Activated gamma-delta T cell (primary cell): ENCODE measurements at regions not wholly inside any gene's neighbourhood (a gene's known extent, or its start where the extent isn't known, plus 50 kb on each side); places are given as distances from the start of the nearest gene placed in this dataset.
"Not testable (repeated sequence)": the region's sequence is repeated elsewhere in the genome, so short reads cannot be mapped to it uniquely, and the experiment has no call there.

ENCODE experiments used
- DNase-seq: peaks from one replicate; lab custom pipeline; 2025; lab: John Stamatoyannopoulos, UW

GRCh38 chr14:55897031-55897430 lies 221.2 kb upstream of the PELI2 start:
- DNase-seq, result no peak

- no peak for DNase-seq
These were observed 219.3 kb upstream of the PELI2 start for GRCh38 chr14:55898938-55899337.

- no peak for DNase-seq
These were observed 218.7 kb upstream of the PELI2 start for GRCh38 chr14:55899531-55899930.

DNA sequence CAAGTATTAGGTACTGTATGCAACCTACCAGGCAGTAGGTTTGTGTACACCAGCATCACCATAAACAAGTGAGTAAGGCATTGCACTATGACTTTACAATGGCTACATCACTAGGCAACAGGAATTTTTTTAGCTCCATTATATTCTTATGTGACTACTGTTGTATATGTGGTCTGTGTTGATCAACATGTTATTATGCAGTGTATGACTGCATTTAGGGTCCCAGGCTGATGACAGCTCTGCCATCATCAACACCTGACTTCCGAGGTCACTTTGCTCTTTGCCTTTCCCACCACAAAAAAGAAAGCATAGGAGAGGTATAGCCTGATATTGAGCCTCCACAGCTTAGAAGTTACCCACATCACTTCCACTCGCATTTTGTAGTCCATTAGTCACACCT lies 217.5 kb upstream of the PELI2 start:
- no peak for DNase-seq

GRCh38 chr14:55901291-55901690 lies 216.9 kb upstream of the PELI2 start:
- no peak for DNase-seq

GRCh38 chr14:55902241-55902640 lies 216.0 kb upstream of the PELI2 start:
- DNase-seq, result no peak

DNA sequence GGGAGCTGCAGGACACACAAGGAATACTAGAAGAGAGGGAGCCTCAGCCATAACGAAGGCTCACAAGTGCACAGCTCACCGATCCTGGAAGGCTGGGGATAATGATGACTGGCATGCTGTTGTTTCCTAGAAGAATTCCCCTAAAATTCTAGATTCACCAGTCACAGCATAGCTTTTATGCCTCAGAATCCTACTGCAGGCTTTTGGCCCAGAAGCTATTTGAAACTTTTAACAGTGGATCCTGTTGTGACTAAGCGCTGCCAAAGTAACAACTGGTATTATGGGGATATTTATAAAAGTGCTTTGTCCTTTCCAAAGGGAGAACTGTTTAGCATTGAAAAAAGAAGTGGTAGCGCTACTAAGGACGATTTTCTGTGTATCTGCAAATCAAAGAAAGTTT lies 214.1 kb upstream of the PELI2 start:
- DNase-seq, result no peak

GRCh38 chr14:55908106-55908505 lies 210.1 kb upstream of the PELI2 start:
- DNase-seq, result no peak

GRCh38 chr14:55909879-55910278 lies 208.3 kb upstream of the PELI2 start:
- no peak for DNase-seq

DNA sequence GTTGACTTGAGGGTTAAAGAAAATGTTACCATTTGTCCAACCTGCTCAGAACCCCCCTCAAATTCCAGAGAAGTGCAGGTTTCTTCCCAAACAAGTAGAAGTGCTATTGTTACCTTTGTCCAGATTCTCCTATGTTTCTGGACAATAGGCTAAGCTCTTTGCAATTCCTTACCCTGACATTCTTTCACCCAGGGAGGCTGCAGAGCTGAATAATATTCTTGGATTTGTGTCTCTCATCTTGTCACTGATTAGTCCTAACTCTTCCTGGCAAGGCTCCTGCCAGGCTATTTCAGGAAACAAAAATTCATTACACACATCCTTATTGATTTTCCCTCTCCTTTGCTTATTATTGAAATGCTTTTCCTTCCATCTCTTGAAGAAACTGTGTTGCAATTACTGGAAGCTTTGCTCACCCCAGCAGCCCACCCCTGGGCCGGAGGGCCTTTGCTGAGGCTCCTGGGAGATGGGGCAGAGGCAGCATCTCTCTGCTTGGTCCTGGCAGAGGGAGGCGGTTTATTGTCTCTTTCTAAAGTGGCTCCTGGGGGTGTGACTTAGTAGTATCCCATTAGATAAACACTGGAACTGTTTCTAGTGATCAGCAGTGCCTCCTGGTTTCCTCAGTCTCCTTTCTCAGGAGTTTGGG lies 207.5 kb upstream of the PELI2 start:
- DNase-seq, result no peak

DNA sequence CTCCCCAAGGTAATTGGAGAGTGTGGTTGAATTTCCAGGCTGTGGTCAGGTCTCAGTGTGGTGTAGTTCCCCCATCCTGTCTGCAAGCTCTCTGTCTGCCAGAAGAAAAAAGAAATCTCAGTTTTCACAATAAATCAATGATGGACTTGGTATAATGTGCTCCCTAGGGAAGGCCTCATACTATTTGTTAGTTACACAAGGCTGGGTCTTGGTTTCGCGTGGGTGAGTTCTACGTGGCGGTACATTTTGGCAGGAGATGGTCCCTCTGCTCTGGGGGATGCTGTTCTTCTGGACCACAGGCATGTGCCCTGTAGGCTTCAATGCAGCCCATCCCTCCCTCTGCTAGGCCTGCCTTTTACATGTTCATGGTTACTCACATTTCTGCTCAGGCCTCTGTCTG lies 206.4 kb upstream of the PELI2 start:
- no peak for DNase-seq

GRCh38 chr14:55912344-55912743 lies 205.9 kb upstream of the PELI2 start:
- no peak for DNase-seq

DNA sequence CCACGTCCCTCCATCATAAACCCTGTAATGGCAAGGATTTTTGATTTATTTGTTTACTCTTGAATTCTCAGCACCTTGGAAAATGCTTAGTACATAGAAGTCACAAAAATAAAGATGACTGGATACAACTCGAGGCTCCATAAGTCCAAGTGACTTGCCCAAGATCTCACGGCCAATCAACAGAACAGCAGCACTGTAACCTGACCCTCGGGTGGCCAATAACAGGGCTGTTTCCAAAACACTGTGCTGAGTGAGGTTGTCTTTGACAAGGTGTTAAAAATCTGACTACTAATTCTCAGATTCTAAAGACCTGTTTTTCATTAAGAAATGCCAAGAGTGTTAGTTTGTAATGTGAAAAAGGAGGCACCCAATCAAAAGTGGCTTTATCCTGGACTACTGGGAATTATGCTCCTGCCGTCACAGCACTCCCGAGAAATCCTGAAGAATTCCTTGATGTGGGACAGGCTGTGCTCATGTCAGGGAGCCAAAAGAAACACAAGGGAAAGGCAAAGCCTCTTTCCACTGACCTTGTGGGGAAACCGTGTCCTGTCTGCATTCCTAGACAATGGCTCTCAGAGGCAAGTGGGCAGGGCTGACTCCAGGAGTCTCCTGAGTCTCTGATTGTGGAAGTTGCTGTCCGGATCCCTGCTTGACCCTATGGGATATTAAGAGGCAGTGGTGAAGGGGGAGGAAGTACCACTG lies 204.7 kb upstream of the PELI2 start:
- DNase-seq, result no peak

- DNase-seq, result no peak
These were observed 203.4 kb upstream of the PELI2 start for GRCh38 chr14:55914771-55915170.

- no peak for DNase-seq
These were observed 202.8 kb upstream of the PELI2 start for GRCh38 chr14:55915456-55915855.

DNA sequence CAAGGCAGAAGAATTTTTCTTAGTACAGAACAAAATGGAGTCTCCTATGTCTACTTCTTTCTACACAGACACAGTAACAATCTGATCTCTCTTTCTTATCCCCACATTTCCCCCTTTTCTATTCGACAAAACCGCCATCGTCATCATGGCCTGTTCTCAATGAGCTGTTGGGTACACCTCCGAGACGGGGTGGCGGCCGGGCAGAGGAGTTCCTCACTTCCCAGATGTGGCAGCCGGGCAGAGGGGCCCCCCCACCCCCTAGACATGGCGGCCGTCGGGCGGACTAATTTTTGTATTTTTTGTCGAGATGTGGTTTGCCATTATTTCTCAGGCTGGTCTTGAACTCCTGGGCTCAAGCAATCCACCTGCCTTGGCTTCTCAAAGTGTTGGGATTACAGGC lies 198.4 kb upstream of the PELI2 start:
- not testable (repeated sequence) for DNase-seq

- DNase-seq, result no peak
These were observed 196.7 kb upstream of the PELI2 start for GRCh38 chr14:55921511-55921910.

GRCh38 chr14:55926007-55926406 lies 192.2 kb upstream of the PELI2 start:
- DNase-seq, result no peak

- DNase-seq, result no peak
These were observed 191.2 kb upstream of the PELI2 start for GRCh38 chr14:55927028-55927427.

DNA sequence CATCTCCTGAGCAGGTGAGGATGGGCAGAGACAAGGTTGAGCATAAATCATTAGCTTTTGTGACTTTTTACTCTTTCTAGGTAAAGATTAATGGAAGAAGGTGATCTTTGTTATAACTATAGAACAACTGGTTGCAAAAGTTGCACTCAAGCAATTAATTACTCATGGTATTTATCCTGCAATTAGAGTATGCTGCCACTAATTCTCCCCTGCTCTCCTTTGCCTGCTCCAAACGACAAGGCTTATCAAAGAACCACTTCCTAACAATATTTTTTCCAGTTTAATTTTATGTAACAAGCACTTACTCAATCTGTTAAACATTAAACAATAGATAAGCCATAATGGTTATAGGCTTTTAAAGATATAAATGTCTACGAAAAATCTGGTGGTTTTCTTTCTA lies 189.9 kb upstream of the PELI2 start:
- DNase-seq, result no peak

DNA sequence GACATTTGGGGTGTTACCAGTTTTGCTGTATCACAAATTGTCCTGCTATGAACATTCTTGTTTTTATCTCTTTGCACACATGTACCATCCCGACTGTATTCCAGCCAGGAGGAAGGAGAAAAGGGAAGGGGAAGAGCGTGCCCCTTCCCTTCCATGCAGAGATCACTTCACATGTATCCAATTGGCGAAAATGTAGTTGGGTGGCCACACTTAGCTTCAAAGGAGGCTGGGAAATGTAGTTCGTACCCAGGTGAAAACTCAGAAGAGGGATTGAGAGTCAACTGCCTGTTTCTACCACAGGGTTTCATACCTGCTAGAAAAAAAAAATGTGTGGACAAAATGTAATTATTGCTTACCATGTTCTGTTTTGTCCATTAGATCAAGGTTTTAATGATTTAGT lies 189.1 kb upstream of the PELI2 start:
- DNase-seq, result no peak

DNA sequence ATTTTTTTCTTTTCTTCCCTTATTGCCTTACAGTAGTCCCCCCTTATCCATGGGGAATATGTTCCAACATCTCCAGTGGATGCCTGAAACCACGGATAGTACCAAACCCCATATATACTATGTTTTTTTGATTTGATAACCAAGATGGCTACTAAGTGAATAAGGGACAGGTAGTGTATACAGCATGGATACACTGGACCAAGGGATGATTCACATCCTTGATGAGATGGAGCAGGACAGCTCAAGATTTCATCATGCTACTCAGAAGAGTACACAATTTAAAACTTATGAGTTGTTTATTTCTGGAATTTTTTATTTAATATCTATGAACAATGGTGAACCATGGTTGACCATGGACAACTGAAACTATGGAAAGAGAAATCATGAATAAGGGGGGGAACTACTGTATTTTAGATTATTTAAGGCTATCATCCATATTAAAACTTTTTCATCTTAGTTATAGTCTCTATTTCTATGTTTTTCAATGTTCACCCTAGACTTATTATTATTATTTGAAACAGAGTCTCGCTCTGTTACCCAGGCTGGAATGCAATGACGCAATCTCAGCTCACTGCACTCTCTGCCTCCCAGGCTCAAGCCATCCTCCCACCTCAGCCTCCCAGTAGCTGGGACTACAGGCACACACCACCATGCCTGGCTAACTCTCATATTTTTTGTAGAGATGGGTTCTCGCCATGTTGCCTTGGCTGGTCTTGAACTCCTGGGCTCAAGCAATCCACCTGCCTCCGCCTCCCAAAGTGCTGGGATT lies 188.0 kb upstream of the PELI2 start:
- no peak for DNase-seq

GRCh38 chr14:55936691-55937090 lies 181.5 kb upstream of the PELI2 start:
- DNase-seq, result no peak
